Loucy (cell line): ENCODE measurements at regions not wholly inside any gene's neighbourhood (a gene's known extent, or its start where the extent isn't known, plus 50 kb on each side); places are given as distances from the start of the nearest gene placed in this dataset.

Experiments used
- EZH2phosphoT487 ChIP-seq: fragments of 200-600 bp; IDR thresholded peaks from 2 replicates; pipeline ENCODE4 v1.6.1; 2018; ENCODE audit warnings: antibody characterized with exemption, mild to moderate bottlenecking, moderate library complexity, borderline replicate concordance
- TF ChIP-seq, protein P1 (sequence below): fragments of 200-600 bp; sonication (generic); conservative IDR thresholded peaks from 2 replicates; pipeline ENCODE4 v1.5.1; 2014; ENCODE audit warnings: mild to moderate bottlenecking, antibody characterized with exemption, low read length

DNA sequence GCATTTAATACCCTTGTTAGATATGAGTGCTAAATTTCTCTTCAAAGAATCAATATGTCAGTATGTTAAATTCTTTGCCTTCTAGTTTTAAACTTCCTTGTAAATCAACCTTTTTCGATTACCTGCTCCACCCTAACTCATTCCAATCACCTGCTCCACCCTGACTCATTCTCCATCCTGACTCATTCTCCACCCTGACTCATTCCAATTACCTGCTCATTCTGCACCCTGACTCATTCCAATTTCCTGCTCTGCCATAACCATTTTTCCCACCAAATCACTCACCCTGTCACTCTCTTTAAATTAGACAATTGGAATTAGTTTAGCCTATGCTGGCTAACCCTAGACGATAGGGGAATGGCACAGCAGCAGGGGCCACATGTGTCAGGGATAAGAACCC is 519.5 kb upstream of the LRRC4C start:
- TF ChIP-seq, protein P1, sequence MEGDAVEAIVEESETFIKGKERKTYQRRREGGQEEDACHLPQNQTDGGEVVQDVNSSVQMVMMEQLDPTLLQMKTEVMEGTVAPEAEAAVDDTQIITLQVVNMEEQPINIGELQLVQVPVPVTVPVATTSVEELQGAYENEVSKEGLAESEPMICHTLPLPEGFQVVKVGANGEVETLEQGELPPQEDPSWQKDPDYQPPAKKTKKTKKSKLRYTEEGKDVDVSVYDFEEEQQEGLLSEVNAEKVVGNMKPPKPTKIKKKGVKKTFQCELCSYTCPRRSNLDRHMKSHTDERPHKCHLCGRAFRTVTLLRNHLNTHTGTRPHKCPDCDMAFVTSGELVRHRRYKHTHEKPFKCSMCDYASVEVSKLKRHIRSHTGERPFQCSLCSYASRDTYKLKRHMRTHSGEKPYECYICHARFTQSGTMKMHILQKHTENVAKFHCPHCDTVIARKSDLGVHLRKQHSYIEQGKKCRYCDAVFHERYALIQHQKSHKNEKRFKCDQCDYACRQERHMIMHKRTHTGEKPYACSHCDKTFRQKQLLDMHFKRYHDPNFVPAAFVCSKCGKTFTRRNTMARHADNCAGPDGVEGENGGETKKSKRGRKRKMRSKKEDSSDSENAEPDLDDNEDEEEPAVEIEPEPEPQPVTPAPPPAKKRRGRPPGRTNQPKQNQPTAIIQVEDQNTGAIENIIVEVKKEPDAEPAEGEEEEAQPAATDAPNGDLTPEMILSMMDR = no peak
- no peak for TF ChIP-seq EZH2phosphoT487
